ENCODE measurements at regions not wholly inside any gene's neighbourhood (a gene's known extent, or its start where the extent isn't known, plus 50 kb on each side); places are given as distances from the start of the nearest gene placed in this dataset.

GRCh38 chr5:165272436-165272835 lies 1767.0 kb downstream of the MAT2B start:
- no TSS peak for BruUV-seq (replicated peaks)
- TF ChIP-seq, protein P1, sequence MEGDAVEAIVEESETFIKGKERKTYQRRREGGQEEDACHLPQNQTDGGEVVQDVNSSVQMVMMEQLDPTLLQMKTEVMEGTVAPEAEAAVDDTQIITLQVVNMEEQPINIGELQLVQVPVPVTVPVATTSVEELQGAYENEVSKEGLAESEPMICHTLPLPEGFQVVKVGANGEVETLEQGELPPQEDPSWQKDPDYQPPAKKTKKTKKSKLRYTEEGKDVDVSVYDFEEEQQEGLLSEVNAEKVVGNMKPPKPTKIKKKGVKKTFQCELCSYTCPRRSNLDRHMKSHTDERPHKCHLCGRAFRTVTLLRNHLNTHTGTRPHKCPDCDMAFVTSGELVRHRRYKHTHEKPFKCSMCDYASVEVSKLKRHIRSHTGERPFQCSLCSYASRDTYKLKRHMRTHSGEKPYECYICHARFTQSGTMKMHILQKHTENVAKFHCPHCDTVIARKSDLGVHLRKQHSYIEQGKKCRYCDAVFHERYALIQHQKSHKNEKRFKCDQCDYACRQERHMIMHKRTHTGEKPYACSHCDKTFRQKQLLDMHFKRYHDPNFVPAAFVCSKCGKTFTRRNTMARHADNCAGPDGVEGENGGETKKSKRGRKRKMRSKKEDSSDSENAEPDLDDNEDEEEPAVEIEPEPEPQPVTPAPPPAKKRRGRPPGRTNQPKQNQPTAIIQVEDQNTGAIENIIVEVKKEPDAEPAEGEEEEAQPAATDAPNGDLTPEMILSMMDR (IDR thresholded peaks at IDR 0.05; ENCODE audit: unreplicated experiment), result no peak
- no peak overlapping the region for H3K27ac Mint-ChIP-seq (ENCODE audit: low read depth, unreplicated experiment)
- no peak for DNase-seq (ENCODE audit: unreplicated experiment)
- no peaks in the 10 kb centered on the region for H3K9me3 Mint-ChIP-seq (ENCODE audit: unreplicated experiment)
- POLR2A ChIA-PET, result interaction anchor here (0.6 kb wide), 1 partner anchor 72 kb away, joined by 3 read pairs; no protein-coding TSS in a partner anchor
- H3K4me3 Mint-ChIP-seq (ENCODE audit: unreplicated experiment), result no peak overlapping the region
- no peaks in the 10 kb centered on the region for H3K4me1 Mint-ChIP-seq (ENCODE audit: insufficient read depth, unreplicated experiment)
- CTCF ChIA-PET, result interaction anchor here (0.6 to 0.7 kb wide), 2 partner anchors 49 to 253 kb away, joined by 3 to 6 read pairs; no protein-coding TSS in a partner anchor
- no peaks in the 10 kb centered on the region for H3K36me3 Mint-ChIP-seq (ENCODE audit: insufficient read depth, unreplicated experiment)
- no peaks in the 10 kb centered on the region for H3K27me3 Mint-ChIP-seq (ENCODE audit: insufficient read depth, unreplicated experiment)
- intact Hi-C loops (cut with micrococcal nuclease), result no loop called here

GRCh38 chr5:165277661-165278060 lies 1772.2 kb downstream of the MAT2B start:
- BruUV-seq (replicated peaks), result no TSS peak
- Mint-ChIP-seq H3K36me3 (ENCODE audit: insufficient read depth, unreplicated experiment) (no peaks in the 10 kb centered on the region), H3K4me3 (ENCODE audit: unreplicated experiment) (no peak overlapping the region), H3K9me3 (ENCODE audit: unreplicated experiment) (no peaks in the 10 kb centered on the region), H3K27me3 (ENCODE audit: insufficient read depth, unreplicated experiment) (no peaks in the 10 kb centered on the region), H3K27ac (ENCODE audit: low read depth, unreplicated experiment) (no peak overlapping the region), H3K4me1 (ENCODE audit: insufficient read depth, unreplicated experiment) (no peaks in the 10 kb centered on the region)
- no peak for DNase-seq (ENCODE audit: unreplicated experiment)
- CTCF ChIA-PET, result interaction anchor here (0.6 kb wide), 1 partner anchor 33 kb away, joined by 4 read pairs; no protein-coding TSS in a partner anchor
- intact Hi-C loops (cut with micrococcal nuclease), result no loop called here
- TF ChIP-seq, protein P1 (IDR thresholded peaks at IDR 0.05; ENCODE audit: unreplicated experiment), result no peak
- POLR2A ChIA-PET, result interaction anchor here (0.7 kb wide), 1 partner anchor 619 kb away, joined by 4 read pairs; no protein-coding TSS in a partner anchor

GRCh38 chr5:165282491-165282890 lies 1777.1 kb downstream of the MAT2B start:
- no peaks in the 10 kb centered on the region for H3K4me1 Mint-ChIP-seq (ENCODE audit: insufficient read depth, unreplicated experiment)
- TF ChIP-seq, protein P1 (IDR thresholded peaks at IDR 0.05; ENCODE audit: unreplicated experiment), result no peak
- no peaks in the 10 kb centered on the region for H3K36me3 Mint-ChIP-seq (ENCODE audit: insufficient read depth, unreplicated experiment)
- POLR2A ChIA-PET, result no interaction called here
- CTCF ChIA-PET, result interaction anchor here (0.5 to 1.0 kb wide), 2 partner anchors 9 to 558 kb away, joined by 3 to 4 read pairs; no protein-coding TSS in a partner anchor
- no peaks in the 10 kb centered on the region for H3K27me3 Mint-ChIP-seq (ENCODE audit: insufficient read depth, unreplicated experiment)
- intact Hi-C loops (cut with micrococcal nuclease), result no loop called here
- no peaks in the 10 kb centered on the region for H3K9me3 Mint-ChIP-seq (ENCODE audit: unreplicated experiment)
- H3K4me3 Mint-ChIP-seq (ENCODE audit: unreplicated experiment), result no peak overlapping the region
- no TSS peak for BruUV-seq (replicated peaks)
- DNase-seq (ENCODE audit: unreplicated experiment), result no peak
- no peak overlapping the region for H3K27ac Mint-ChIP-seq (ENCODE audit: low read depth, unreplicated experiment)

GRCh38 chr5:165286692-165287091 lies 1781.3 kb downstream of the MAT2B start:
- Mint-ChIP-seq H3K9me3 (ENCODE audit: unreplicated experiment) (no peaks in the 10 kb centered on the region), H3K4me3 (ENCODE audit: unreplicated experiment) (no peak overlapping the region), H3K27me3 (ENCODE audit: insufficient read depth, unreplicated experiment) (no peaks in the 10 kb centered on the region), H3K4me1 (ENCODE audit: insufficient read depth, unreplicated experiment) (no peaks in the 10 kb centered on the region), H3K27ac (ENCODE audit: low read depth, unreplicated experiment) (no peak overlapping the region), H3K36me3 (ENCODE audit: insufficient read depth, unreplicated experiment) (no peaks in the 10 kb centered on the region)
- no TSS peak for BruUV-seq (replicated peaks)
- TF ChIP-seq, protein P1 (IDR thresholded peaks at IDR 0.05; ENCODE audit: unreplicated experiment), result no peak
- POLR2A ChIA-PET, result no interaction called here
- intact Hi-C loops (cut with micrococcal nuclease), result no loop called here
- CTCF ChIA-PET, result no interaction called here
- no peak for DNase-seq (ENCODE audit: unreplicated experiment)

Data from MCF 10A (cell line).